SK-N-SH (cell line): ENCODE measurements at regions not wholly inside any gene's neighbourhood (a gene's known extent, or its start where the extent isn't known, plus 50 kb on each side); places are given as distances from the start of the nearest gene placed in this dataset.

Source experiments
- CTCF ChIA-PET: fragments of 300-600, 350-600 bp; formaldehyde crosslinking; extraction: SDS; loops from one replicate; lab custom pipeline; 2021; lab: Yijun Ruan, JAX
- POLR2A ChIA-PET: fragments of 350-600 bp; sonication (Branson Sonifier 250); formaldehyde crosslinking; extraction: SDS; loops from one replicate; lab custom pipeline; 2020; ENCODE audit warnings: antibody characterized with exemption, inconsistent platforms; lab: Yijun Ruan, JAX
- DNase-seq: peaks from one replicate; pipeline ENCODE4 v3.0.0; 2012
- H2AFZ ChIP-seq: fragments of 200-600 bp; sonication (generic); 2 replicates; pipeline ENCODE4 v1.8.1; 2016; ENCODE audit warnings: antibody characterized with exemption, mild to moderate bottlenecking, low read depth
- H3F3A ChIP-seq: fragments of 200-600 bp; sonication (generic); replicated peaks from 2 replicates; pipeline ENCODE3; 2016; ENCODE audit warnings: antibody characterized with exemption, mild to moderate bottlenecking; ENCODE audit not compliant: insufficient read depth
- H3K27ac ChIP-seq, 2 experiments: fragments of 200-500 bp in 1 of 2; fragments of 200-600 bp in 1 of 2; sonication (Bioruptor generic) in 1 of 2; sonication (generic), shearing (Covaris generic) in 1 of 2; 2 replicates each; pipeline versions ENCODE4 v1.5.1 to v1.6.1; 2014 to 2016; ENCODE audit warnings: low read depth in 2 of 2, inconsistent platforms in 1 of 2, low read length in 1 of 2, mild to moderate bottlenecking in 1 of 2, mixed read lengths in 1 of 2
- H3K27me3 ChIP-seq: fragments of 200-600 bp; sonication (generic), shearing (Covaris generic); 2 replicates; pipeline ENCODE4 v1.6.1; 2016; ENCODE audit warnings: mixed run types; ENCODE audit not compliant: insufficient read depth
- H3K36me3 ChIP-seq, 2 experiments: fragments of 200-500 bp in 1 of 2; fragments of 200-600 bp in 1 of 2; sonication (Bioruptor generic) in 1 of 2; sonication (generic) in 1 of 2; replicated peaks in 1 of 2; 2 replicates each; pipeline versions ENCODE3 to v1.5.1; 2014 to 2016; ENCODE audit warnings: low read length in 1 of 2, mild to moderate bottlenecking in 1 of 2; ENCODE audit not compliant: insufficient read depth in 2 of 2, control insufficient read depth in 1 of 2
- H3K4me1 ChIP-seq, 2 experiments: fragments of 200-500 bp in 1 of 2; fragments of 200-600 bp in 1 of 2; sonication (Bioruptor generic) in 1 of 2; sonication (generic), shearing (Covaris generic) in 1 of 2; 2 replicates each; pipeline versions ENCODE4 v1.5.1 to v1.6.1; 2014 to 2016; ENCODE audit warnings: low read depth in 1 of 2, low read length in 1 of 2, mixed run types in 1 of 2; ENCODE audit not compliant: insufficient read depth in 2 of 2, control insufficient read depth in 1 of 2
- H3K4me2 ChIP-seq: fragments of 200-600 bp; sonication (generic), shearing (Covaris generic); 2 replicates; pipeline ENCODE4 v1.6.1; 2017; ENCODE audit warnings: mixed run types
- H3K4me3 ChIP-seq, 2 experiments: fragments of 200-500 bp in 1 of 2; fragments of 200-600 bp in 1 of 2; sonication (Bioruptor generic) in 1 of 2; sonication (generic), shearing (Covaris generic) in 1 of 2; 2 replicates each; pipeline versions ENCODE4 v1.5.1 to v1.8.1; 2014 to 2016; ENCODE audit warnings: low read depth in 2 of 2, inconsistent platforms in 1 of 2, low read length in 1 of 2, mild to moderate bottlenecking in 1 of 2, mixed read lengths in 1 of 2, moderate library complexity in 1 of 2
- H3K79me2 ChIP-seq: fragments of 200-600 bp; sonication (generic); 2 replicates; pipeline ENCODE4 v1.8.1; 2017; ENCODE audit warnings: mild to moderate bottlenecking; ENCODE audit not compliant: insufficient read depth
- H3K9ac ChIP-seq: fragments of 200-600 bp; sonication (generic); 2 replicates; pipeline ENCODE4 v1.6.1; 2017; ENCODE audit warnings: mixed run types
- H3K9me2 ChIP-seq: fragments of 200-600 bp; sonication (generic); 2 replicates; pipeline ENCODE4 v1.6.1; 2017; ENCODE audit warnings: mixed run types
- H3K9me3 ChIP-seq: fragments of 200-600 bp; sonication (generic); 2 replicates; pipeline ENCODE4 v1.6.1; 2017; ENCODE audit warnings: mixed run types, mild to moderate bottlenecking, moderate library complexity
- H4K20me1 ChIP-seq: fragments of 200-600 bp; sonication (generic); 2 replicates; pipeline ENCODE4 v1.6.1; 2017; ENCODE audit warnings: mild to moderate bottlenecking, mixed run types; ENCODE audit not compliant: insufficient read depth
- CTCF ChIP-seq: fragments of 200-600 bp; sonication (generic); IDR thresholded peaks from 2 replicates; pipeline ENCODE4 v1.6.1; 2017; ENCODE audit warnings: antibody characterized with exemption, mild to moderate bottlenecking, moderate library complexity
- ELF1 ChIP-seq: IDR thresholded peaks from 2 replicates; pipeline ENCODE4 v1.4.0; 2012
- FOSL2 ChIP-seq: IDR thresholded peaks from 2 replicates; pipeline ENCODE4 v1.4.0; 2012; ENCODE audit warnings: low read depth, mild to moderate bottlenecking, moderate library complexity, borderline replicate concordance
- FOXM1 ChIP-seq: IDR thresholded peaks from 2 replicates; pipeline ENCODE4 v1.4.0; 2012; ENCODE audit warnings: low read depth, mild to moderate bottlenecking
- GABPA ChIP-seq: IDR thresholded peaks from 2 replicates; pipeline ENCODE4 v1.4.0; 2012; ENCODE audit warnings: low read depth, mild to moderate bottlenecking
- GATA2 ChIP-seq: sonication (generic); formaldehyde crosslinking; IDR thresholded peaks from 2 replicates; pipeline ENCODE4 v1.5.0; 2020; ENCODE audit warnings: mild to moderate bottlenecking, missing genetic modification reagents
- MXI1 ChIP-seq: IDR thresholded peaks from 2 replicates; pipeline ENCODE4 v1.6.1; 2012; ENCODE audit warnings: mild to moderate bottlenecking, low read depth, low read length, improper control_type of control experiment
- PBX3 ChIP-seq: IDR thresholded peaks from 2 replicates; pipeline ENCODE4; 2012
- POLR2AphosphoS5 ChIP-seq: IDR thresholded peaks from 2 replicates; pipeline ENCODE4 v1.6.1; 2012; ENCODE audit warnings: low read depth, low read length
- RXRA ChIP-seq: IDR thresholded peaks from 2 replicates; pipeline ENCODE4 v1.4.0; 2012; ENCODE audit warnings: low read depth, mild to moderate bottlenecking, borderline replicate concordance
- SMC3 ChIP-seq: IDR thresholded peaks from 2 replicates; pipeline ENCODE4 v1.6.1; 2012; ENCODE audit warnings: low read depth, low read length, improper control_type of control experiment
- TAF1 ChIP-seq: IDR thresholded peaks from 2 replicates; pipeline ENCODE4 v1.6.1; 2012; ENCODE audit warnings: low read depth, mild to moderate bottlenecking, low read length, moderate library complexity, borderline replicate concordance
- USF2 ChIP-seq: fragments of 150-350 bp; IDR thresholded peaks from 2 replicates; pipeline ENCODE4 v1.6.1; 2017; ENCODE audit warnings: antibody characterized with exemption, low read length, low read depth, borderline replicate concordance
- YY1 ChIP-seq: IDR thresholded peaks from 2 replicates; pipeline ENCODE4 v1.4.0; 2012; ENCODE audit warnings: low read depth, mild to moderate bottlenecking

GRCh38 chr6:56741472-56741871 is 98.8 kb upstream of the DST start:
- DNase-seq, result no peak
- H3K4me1 ChIP-seq, result peaks cover 8 to 16% of the 10 kb centered on the region in 2 experiments; a peak in 3 of 4 replicates
- no peaks in the 10 kb centered on the region for H3K9me2 ChIP-seq
- no peak overlapping the region for H3K4me2 ChIP-seq
- ChIA-PET CTCF (interaction anchor here (1.1 to 1.4 kb wide), 2 partner anchors 12 to 32 kb away, joined by 3 to 4 read pairs; no protein-coding TSS in a partner anchor), POLR2A (no interaction called here)
- H3K36me3 ChIP-seq, result peaks cover 0 to 5% of the 10 kb centered on the region in 2 experiments
- H3F3A ChIP-seq, result peaks cover 6% of the 10 kb centered on the region
- H3K27ac ChIP-seq, result peak overlapping the region in 1 of 2 experiments; percentile 15; a peak in 1 of 4 replicates
- H3K4me3 ChIP-seq, result no peak overlapping the region
- no peak for TF ChIP-seq ELF1
- no peak for TF ChIP-seq FOXM1
- TF ChIP-seq TAF1, result no peak
- TF ChIP-seq MXI1, result no peak
- no peak for TF ChIP-seq PBX3
- TF ChIP-seq RXRA, result no peak
- TF ChIP-seq FOSL2, result no peak
- no peak for TF ChIP-seq YY1
- no peak for TF ChIP-seq GATA2 (CRISPR knock-in tag)
- TF ChIP-seq GABPA, result no peak
- no peak for TF ChIP-seq CTCF
- no peak for TF ChIP-seq USF2
- TF ChIP-seq SMC3, result no peak
- no peak for TF ChIP-seq POLR2AphosphoS5
- peaks cover 100% of the 10 kb centered on the region for H3K79me2 ChIP-seq
- H3K27me3 ChIP-seq, result no peaks in the 10 kb centered on the region
- H2AFZ ChIP-seq, result no peak overlapping the region
- peaks cover 74% of the 10 kb centered on the region for H4K20me1 ChIP-seq
- H3K9ac ChIP-seq, result no peak overlapping the region
- no peaks in the 10 kb centered on the region for H3K9me3 ChIP-seq
